Esophagus (tissue), 2 donors: ENCODE measurements at regions not wholly inside any gene's neighbourhood (a gene's known extent, or its start where the extent isn't known, plus 50 kb on each side); places are given as distances from the start of the nearest gene placed in this dataset.
"Not testable (repeated sequence)": the region's sequence is repeated elsewhere in the genome, so short reads cannot be mapped to it uniquely, and the experiment has no call there.

Source experiments
- H3K27ac ChIP-seq, 2 donors: one replicate each; pipeline ENCODE4 v1.5.1; 2013; ENCODE audit warnings: low read depth in 2 of 2, mild to moderate bottlenecking in 2 of 2, inconsistent platforms in 1 of 2, low read length in 1 of 2, moderate library complexity in 1 of 2
- H3K27me3 ChIP-seq, 2 donors: one replicate each; pipeline ENCODE4 v1.6.1; 2013; ENCODE audit warnings: low read length in 2 of 2, control low read depth in 1 of 2, mild to moderate bottlenecking in 1 of 2; ENCODE audit not compliant: insufficient read depth in 2 of 2, control insufficient read depth in 1 of 2
- H3K36me3 ChIP-seq, 2 donors: one replicate each; pipeline ENCODE4 v1.6.1; 2013; ENCODE audit warnings: low read length in 1 of 2; ENCODE audit not compliant: control insufficient read depth in 2 of 2, insufficient read depth in 2 of 2
- H3K4me1 ChIP-seq, 2 donors: one replicate each; pipeline ENCODE4 v1.6.1; 2013; ENCODE audit warnings: low read length in 1 of 2; ENCODE audit not compliant: control insufficient read depth in 2 of 2, insufficient read depth in 2 of 2
- H3K4me3 ChIP-seq, 2 donors: one replicate each; pipeline ENCODE4 v1.5.1; 2013; ENCODE audit warnings: low read length in 2 of 2, mild to moderate bottlenecking in 2 of 2, low read depth in 1 of 2, moderate library complexity in 1 of 2
- H3K9me3 ChIP-seq, 2 donors: one replicate each; pipeline ENCODE4 v1.6.1; 2013; ENCODE audit warnings: mild to moderate bottlenecking in 2 of 2, low read depth in 1 of 2, low read length in 1 of 2, moderate library complexity in 1 of 2; ENCODE audit not compliant: control insufficient read depth in 2 of 2, insufficient read depth in 1 of 2
- WGBS, 2 donors: extraction: QIAGEN DNeasy Blood & Tissue Kit; methylation state at CpG; one replicate each; pipeline ENCODE4 v1.1.7; 2013; 5-methylcytosine and 5-hydroxymethylcytosine counted together
- donor health status: healthy with polysubstance abuse.
- donor health status: Bipolar disorder and iron deficiency.

DNA sequence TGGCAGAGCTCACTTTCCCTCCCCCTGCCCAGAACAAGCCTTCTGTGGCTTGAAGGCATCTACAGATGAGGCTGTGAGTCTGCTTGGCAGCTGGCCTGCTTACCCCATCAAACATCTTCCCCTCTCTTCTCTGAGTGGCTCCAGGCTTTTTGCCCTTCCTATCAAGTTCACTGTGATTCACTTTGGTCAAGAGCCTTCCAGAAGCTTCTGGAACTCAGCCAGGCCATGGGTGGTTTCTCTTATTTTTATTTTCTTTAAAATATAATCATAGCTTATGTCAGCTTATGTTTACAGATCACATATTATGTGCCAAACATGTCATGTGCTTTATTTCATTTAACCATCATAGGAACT lies 267.0 kb downstream of the SEC61B start:
- no peak overlapping the region for H3K4me3 ChIP-seq
- H3K9me3 ChIP-seq = peaks cover 0 to 2% of the 10 kb centered on the region in 2 donors
- H3K4me1 ChIP-seq = no peaks in the 10 kb centered on the region
- no peaks in the 10 kb centered on the region for H3K36me3 ChIP-seq
- no peak overlapping the region for H3K27ac ChIP-seq
- H3K27me3 ChIP-seq = no peaks in the 10 kb centered on the region

DNA sequence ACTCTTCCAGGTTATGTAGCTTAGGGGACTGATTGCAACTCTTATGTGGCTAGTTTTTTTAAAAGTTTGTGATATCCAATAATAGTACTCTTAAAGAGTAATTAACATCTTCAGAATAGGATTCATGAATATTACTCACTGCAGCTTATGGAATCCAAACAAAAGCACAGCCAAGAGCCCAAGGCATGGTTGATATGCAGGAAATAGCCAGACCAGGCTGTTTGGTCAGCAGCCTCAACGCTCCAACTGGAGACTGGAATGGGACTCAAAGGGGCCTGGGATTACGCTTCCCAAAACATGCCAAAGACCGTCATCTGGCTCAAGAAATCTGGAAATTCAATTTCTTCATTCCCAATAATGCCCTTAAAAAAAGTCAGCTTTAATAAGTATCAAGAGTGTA lies 268.6 kb downstream of the SEC61B start:
- no peaks in the 10 kb centered on the region for H3K4me1 ChIP-seq
- no peak overlapping the region for H3K4me3 ChIP-seq
- 46 to 50% methylated on average over 3 of the region's 3 CpGs for WGBS, 2 donors
- no peaks in the 10 kb centered on the region for H3K9me3 ChIP-seq
- no peaks in the 10 kb centered on the region for H3K36me3 ChIP-seq
- H3K27ac ChIP-seq = no peak overlapping the region
- H3K27me3 ChIP-seq = no peaks in the 10 kb centered on the region

DNA sequence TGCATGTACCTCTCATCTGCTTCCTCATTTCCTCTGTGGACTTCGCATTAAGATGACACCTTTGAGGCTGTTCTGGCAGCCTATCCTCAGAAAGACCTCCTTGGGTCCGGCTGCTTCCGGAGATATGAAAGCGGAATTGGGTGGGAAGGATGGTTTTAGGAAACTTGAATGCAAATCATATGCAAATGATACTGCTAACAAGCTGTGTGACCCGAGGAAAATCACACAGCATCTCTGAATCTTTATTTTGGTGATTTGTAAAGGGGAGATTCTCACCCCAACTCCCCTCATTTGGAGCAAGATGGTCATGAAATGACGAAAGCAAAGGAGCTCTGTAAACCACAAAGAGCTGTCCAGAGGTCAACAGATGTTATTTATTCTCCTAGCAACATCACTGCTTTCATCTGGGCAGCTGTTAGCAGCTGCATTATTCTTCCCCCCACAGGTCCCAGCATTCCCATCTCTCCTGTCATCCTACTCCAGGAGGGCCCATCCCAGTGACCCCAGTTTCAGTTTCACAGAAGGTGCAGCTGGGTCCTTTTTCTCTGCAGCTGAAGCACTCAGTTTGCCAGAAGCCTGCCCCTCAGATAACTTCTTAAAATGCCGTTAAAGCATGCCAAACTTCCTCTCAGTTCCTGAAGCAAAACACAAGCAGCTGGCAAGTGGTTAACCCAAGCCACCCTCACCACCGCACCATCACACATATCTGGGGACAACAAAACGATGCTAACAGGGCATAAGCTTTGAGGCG lies 269.5 kb downstream of the SEC61B start:
- Histone ChIP-seq H3K27me3 (no peaks in the 10 kb centered on the region), H3K9me3 (no peaks in the 10 kb centered on the region), H3K4me3 (no peak overlapping the region), H3K36me3 (no peaks in the 10 kb centered on the region), H3K27ac (peak overlapping the region in 1 of 2 donors; percentile 4), H3K4me1 (no peaks in the 10 kb centered on the region)
- WGBS, 2 donors = 72% methylated on average over 10 of the region's 10 CpGs

DNA sequence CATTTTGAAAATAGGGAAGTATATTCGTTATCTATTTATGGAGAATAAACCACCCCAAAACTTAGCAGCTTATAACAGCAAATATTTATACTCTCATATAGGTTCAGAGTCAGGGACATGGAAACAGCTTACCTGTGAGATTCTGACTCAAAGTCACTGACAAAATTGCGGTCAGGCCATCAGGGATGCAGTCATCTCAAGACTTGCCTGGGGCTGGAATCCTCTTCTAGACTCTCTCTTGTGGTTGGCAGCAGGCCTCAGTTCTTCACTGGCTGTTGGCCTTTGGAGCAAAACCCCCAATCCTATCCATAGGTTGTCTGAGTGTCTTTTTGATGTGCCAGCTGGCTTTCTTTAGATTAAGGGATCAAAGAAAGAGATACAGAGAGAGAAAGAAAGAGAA lies 275.6 kb downstream of the SEC61B start:
- Histone ChIP-seq H3K27ac (no peak overlapping the region), H3K27me3 (no peaks in the 10 kb centered on the region), H3K4me1 (no peaks in the 10 kb centered on the region), H3K4me3 (no peak overlapping the region), H3K9me3 (no peaks in the 10 kb centered on the region), H3K36me3 (no peaks in the 10 kb centered on the region)
- WGBS, 2 donors = 88 to 96% methylated on average over 2 of the region's 2 CpGs

DNA sequence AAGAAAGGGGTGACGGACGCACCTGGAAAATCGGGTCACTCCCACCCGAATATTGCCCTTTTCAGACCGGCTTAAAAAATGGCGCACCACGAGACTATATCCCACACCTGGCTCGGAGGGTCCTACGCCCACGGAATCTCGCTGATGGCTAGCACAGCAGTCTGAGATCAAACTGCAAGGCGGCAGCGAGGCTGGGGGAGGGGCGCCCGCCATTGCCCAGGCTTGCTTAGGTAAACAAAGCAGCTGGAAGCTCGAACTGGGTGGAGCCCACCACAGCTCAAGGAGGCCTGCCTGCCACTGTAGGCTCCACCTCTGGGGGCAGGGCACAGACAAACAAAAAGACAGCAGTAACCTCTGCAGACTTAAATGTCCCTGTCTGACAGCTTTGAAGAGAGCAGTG lies 276.9 kb downstream of the SEC61B start:
- H3K9me3 ChIP-seq, H3K27ac ChIP-seq, H3K27me3 ChIP-seq, H3K4me3 ChIP-seq, H3K36me3 ChIP-seq, H3K4me1 ChIP-seq: not testable (repeated sequence)
- 21 to 57% methylated on average over 6 to 15 of the region's 16 CpGs for WGBS, 2 donors

DNA sequence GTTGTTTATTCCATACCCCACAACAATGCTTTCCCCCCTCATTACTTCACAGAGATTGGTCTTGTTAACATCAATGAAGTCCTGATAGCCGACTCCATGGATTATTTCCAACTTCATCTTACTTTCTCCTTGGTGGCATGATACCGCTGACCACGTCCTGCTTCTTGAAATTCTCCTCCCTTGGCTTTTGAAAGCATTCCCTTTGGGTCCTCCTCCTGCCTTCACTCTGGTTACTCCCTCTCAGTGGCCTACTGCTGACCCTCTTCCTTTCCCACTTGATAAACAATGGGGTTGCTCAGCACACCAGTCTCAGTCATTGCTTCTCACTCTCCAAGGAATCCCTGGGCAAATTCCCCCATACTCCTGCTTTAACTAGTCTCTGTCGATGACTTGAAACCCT lies 283.9 kb downstream of the SEC61B start:
- Histone ChIP-seq H3K27ac (no peak overlapping the region), H3K9me3 (no peaks in the 10 kb centered on the region), H3K4me3 (no peak overlapping the region), H3K4me1 (no peaks in the 10 kb centered on the region), H3K27me3 (no peaks in the 10 kb centered on the region), H3K36me3 (no peaks in the 10 kb centered on the region)
- 83 to 88% methylated on average over 4 of the region's 4 CpGs for WGBS, 2 donors

DNA sequence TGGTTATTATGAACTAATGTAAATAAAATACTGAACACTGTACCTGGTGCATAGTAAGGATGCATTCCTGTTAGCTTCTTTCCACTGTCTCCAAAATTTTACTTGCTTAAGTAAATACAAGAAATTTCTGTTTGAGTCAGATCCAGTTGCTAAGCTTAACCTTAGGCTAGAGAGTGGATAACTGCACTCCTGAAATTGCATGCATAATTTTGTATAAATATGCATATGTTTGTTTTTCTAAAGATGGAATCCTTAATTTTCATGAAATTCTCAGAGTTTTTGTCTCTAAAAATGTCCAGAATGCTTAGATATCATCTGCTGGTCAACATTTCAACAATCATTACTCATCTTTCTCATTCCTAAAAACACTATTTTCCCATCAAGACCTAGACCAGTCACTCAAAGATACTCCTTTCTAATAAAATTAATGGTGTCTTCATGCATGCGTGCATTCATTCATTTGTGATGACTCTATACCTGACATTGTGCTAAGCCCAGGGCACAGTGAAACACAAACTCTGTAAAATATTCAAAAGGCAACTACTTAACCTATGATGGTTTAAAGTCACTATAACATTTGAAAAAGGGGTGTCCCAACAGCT lies 284.8 kb downstream of the SEC61B start:
- Histone ChIP-seq H3K9me3 (no peaks in the 10 kb centered on the region), H3K27me3 (no peaks in the 10 kb centered on the region), H3K4me3 (no peak overlapping the region), H3K27ac (no peak overlapping the region), H3K4me1 (no peaks in the 10 kb centered on the region), H3K36me3 (no peaks in the 10 kb centered on the region)
- 72 to 91% methylated on average over 1 of the region's 1 CpG for WGBS, 2 donors

DNA sequence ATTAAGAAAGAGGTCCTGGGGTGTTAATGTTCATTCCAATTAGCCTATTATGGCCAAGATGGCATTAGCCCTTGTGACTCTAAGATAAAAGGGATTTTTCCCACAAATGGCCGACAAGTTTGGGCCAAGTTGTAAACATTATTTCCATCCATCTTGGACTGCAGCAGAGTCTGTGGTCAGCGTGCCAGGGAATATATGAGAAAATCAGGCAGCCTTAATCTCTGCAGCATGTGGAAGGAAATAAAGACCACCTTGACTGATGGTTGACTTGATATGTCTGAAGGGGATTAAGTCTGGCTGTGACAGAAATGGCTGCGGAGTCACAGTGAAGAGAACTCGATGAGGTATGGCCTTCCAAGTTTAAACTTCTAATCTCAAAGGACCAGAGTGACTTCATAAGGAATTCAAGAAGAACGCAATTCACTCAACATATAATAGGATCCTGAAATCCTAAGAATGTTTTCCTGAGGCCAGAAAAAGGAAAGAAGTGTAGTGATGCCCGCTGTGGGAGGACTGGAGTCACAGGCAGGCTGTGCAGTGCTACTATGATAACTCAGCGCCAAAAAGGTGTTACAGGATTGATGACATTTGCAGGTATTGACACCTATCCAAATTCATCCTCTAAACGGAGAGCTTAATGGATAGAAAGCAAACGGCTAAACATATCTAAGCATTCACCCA lies 287.1 kb downstream of the SEC61B start:
- Histone ChIP-seq H3K9me3 (no peaks in the 10 kb centered on the region), H3K27ac (no peak overlapping the region), H3K36me3 (no peaks in the 10 kb centered on the region), H3K4me3 (no peak overlapping the region), H3K4me1 (no peaks in the 10 kb centered on the region), H3K27me3 (no peaks in the 10 kb centered on the region)
- WGBS, 2 donors = 63 to 70% methylated on average over 9 of the region's 9 CpGs

DNA sequence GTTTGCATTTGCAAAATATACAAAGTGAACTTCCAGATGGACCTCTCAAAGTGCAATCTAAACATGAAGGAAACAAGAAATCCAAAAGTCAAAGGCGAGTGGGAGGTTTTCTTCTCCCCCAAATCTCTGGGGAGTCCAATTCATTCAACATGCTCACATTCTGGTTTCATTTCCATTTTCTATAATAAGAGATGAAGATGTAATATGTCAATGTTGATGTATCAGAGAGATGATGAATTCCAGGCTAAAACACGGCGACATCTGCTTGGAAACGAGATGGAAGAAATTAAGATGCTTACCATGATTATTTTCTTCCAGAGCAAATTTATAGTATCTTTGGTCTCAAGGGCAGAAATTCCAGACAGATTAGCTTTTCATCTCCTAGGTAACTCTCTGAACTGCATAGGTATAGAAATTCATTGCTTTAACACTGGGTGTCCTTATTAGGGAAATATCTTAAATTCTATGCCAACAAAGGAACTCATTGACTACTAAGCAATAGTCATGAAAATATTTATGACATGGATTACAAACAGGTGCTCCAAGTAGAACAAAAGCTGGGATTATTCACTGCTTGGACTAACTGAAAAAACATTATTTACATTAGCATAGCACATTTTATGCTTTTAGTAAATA lies 287.9 kb downstream of the SEC61B start:
- WGBS, 2 donors = 62 to 77% methylated on average over 4 of the region's 4 CpGs
- H3K27me3 ChIP-seq = no peaks in the 10 kb centered on the region
- no peaks in the 10 kb centered on the region for H3K36me3 ChIP-seq
- no peaks in the 10 kb centered on the region for H3K9me3 ChIP-seq
- H3K4me1 ChIP-seq = no peaks in the 10 kb centered on the region
- H3K4me3 ChIP-seq = no peak overlapping the region
- no peak overlapping the region for H3K27ac ChIP-seq
